Stimulated activated CD4-positive, alpha-beta T cell treated with anti-CD3 and anti-CD28 coated beads, Interleukin-12 subunit alpha, Interleukin-12 subunit beta, amount 100 ng/mL, for 24 hours (primary cell): ENCODE measurements at regions not wholly inside any gene's neighbourhood (a gene's known extent, or its start where the extent isn't known, plus 50 kb on each side); places are given as distances from the start of the nearest gene placed in this dataset.

Experiments
- DNase-seq, 2 experiments: peaks; one replicate each; pipeline ENCODE4 v3.0.0-alpha.2; 2020; ENCODE audit warnings: low read depth in 2 of 2

- no peak for DNase-seq
Observed at GRCh38 chr22:48434868-48435250, 1392.8 kb downstream of the BRD1 start.

GRCh38 chr22:48434156-48434867, 1393.4 kb downstream of the BRD1 start:
- DNase-seq, result no peak

- DNase-seq, result no peak
Observed at GRCh38 chr22:48433647-48434046, 1394.0 kb downstream of the BRD1 start.

- no peak for DNase-seq
Observed at GRCh38 chr22:48432781-48433518, 1394.7 kb downstream of the BRD1 start.

- no peak for DNase-seq
Observed at GRCh38 chr22:48431536-48432315, 1395.9 kb downstream of the BRD1 start.

GRCh38 chr22:48431014-48431413, 1396.7 kb downstream of the BRD1 start:
- no peak for DNase-seq

GRCh38 chr22:48429446-48430020, 1398.1 kb downstream of the BRD1 start:
- DNase-seq, result no peak

- DNase-seq, result no peak
Observed at GRCh38 chr22:48428631-48429371, 1398.9 kb downstream of the BRD1 start.

GRCh38 chr22:48427731-48428211, 1399.9 kb downstream of the BRD1 start:
- DNase-seq, result no peak

- no peak for DNase-seq
Observed at GRCh38 chr22:48426466-48427380, 1401.0 kb downstream of the BRD1 start.

- DNase-seq, result no peak
Observed at GRCh38 chr22:48425641-48426040, 1402.0 kb downstream of the BRD1 start.

GRCh38 chr22:48425091-48425506, 1402.6 kb downstream of the BRD1 start:
- DNase-seq, result no peak

GRCh38 chr22:48424661-48425060, 1403.0 kb downstream of the BRD1 start:
- no peak for DNase-seq

GRCh38 chr22:48424201-48424627, 1403.5 kb downstream of the BRD1 start:
- no peak for DNase-seq

GRCh38 chr22:48423481-48423911, 1404.2 kb downstream of the BRD1 start:
- no peak for DNase-seq

- no peak for DNase-seq
Observed at GRCh38 chr22:48422900-48423480, 1404.7 kb downstream of the BRD1 start.

- DNase-seq, result no peak
Observed at GRCh38 chr22:48418831-48419230, 1408.8 kb downstream of the BRD1 start.

- no peak for DNase-seq
Observed at GRCh38 chr22:48417225-48418070, 1410.2 kb downstream of the BRD1 start.
